T-helper 2 cell treated with Interferon-gamma antibody and Interleukin-4, amounts not matched to agents 5 μg/mL and 100 μg/mL, for 36 hours (primary cell): ENCODE measurements at regions not wholly inside any gene's neighbourhood (a gene's known extent, or its start where the extent isn't known, plus 50 kb on each side); places are given as distances from the start of the nearest gene placed in this dataset.
"Not testable (repeated sequence)": the region's sequence is repeated elsewhere in the genome, so short reads cannot be mapped to it uniquely, and the experiment has no call there.

Experiments used
- DNase-seq: peaks from one replicate; pipeline ENCODE4 v3.0.0; 2021; ENCODE audit warnings: low spot score
- H3K27ac Mint-ChIP-seq: one replicate; pipeline ENCODE4 v1.8.0; 2021; ENCODE audit warnings: mild to moderate bottlenecking, mixed read lengths
- H3K27me3 Mint-ChIP-seq: one replicate; pipeline ENCODE4 v1.8.0; 2021; ENCODE audit warnings: low read depth, mixed read lengths
- H3K36me3 Mint-ChIP-seq: one replicate; pipeline ENCODE4 v1.8.0; 2021; ENCODE audit warnings: low read depth, mixed read lengths
- H3K4me1 Mint-ChIP-seq: one replicate; pipeline ENCODE4 v1.8.0; 2021; ENCODE audit warnings: low read depth, mixed read lengths
- H3K4me3 Mint-ChIP-seq: one replicate; pipeline ENCODE4 v1.8.0; 2022; ENCODE audit warnings: mild to moderate bottlenecking, moderate library complexity, mixed read lengths
- H3K9me3 Mint-ChIP-seq: one replicate; pipeline ENCODE4 v1.8.0; 2021; ENCODE audit warnings: mixed read lengths

GRCh38 chr12:124375789-124376175, 80.9 kb downstream of the RFLNA start:
- H3K36me3 Mint-ChIP-seq, result peaks cover 5% of the 10 kb centered on the region
- no peaks in the 10 kb centered on the region for H3K9me3 Mint-ChIP-seq
- no peaks in the 10 kb centered on the region for H3K4me1 Mint-ChIP-seq
- DNase-seq, result no peak
- no peaks in the 10 kb centered on the region for H3K27me3 Mint-ChIP-seq
- H3K4me3 Mint-ChIP-seq, result no peak overlapping the region
- no peak overlapping the region for H3K27ac Mint-ChIP-seq

- Mint-ChIP-seq H3K36me3 (peaks cover 5% of the 10 kb centered on the region), H3K4me1 (no peaks in the 10 kb centered on the region), H3K27ac (no peak overlapping the region), H3K9me3 (no peaks in the 10 kb centered on the region), H3K4me3 (no peak overlapping the region), H3K27me3 (no peaks in the 10 kb centered on the region)
- no peak for DNase-seq
Measured at GRCh38 chr12:124375141-124375788, 80.4 kb downstream of the RFLNA start.

- Mint-ChIP-seq H3K27ac (no peak overlapping the region), H3K4me3 (no peak overlapping the region), H3K27me3 (no peaks in the 10 kb centered on the region), H3K4me1 (no peaks in the 10 kb centered on the region), H3K36me3 (peaks cover 5% of the 10 kb centered on the region), H3K9me3 (no peaks in the 10 kb centered on the region)
- no peak for DNase-seq
Measured at GRCh38 chr12:124374567-124374966, 79.7 kb downstream of the RFLNA start.

- no peak overlapping the region for H3K27ac Mint-ChIP-seq
- no peaks in the 10 kb centered on the region for H3K4me1 Mint-ChIP-seq
- H3K4me3 Mint-ChIP-seq, result no peak overlapping the region
- H3K9me3 Mint-ChIP-seq, result no peaks in the 10 kb centered on the region
- peaks cover 5% of the 10 kb centered on the region for H3K36me3 Mint-ChIP-seq
- no peaks in the 10 kb centered on the region for H3K27me3 Mint-ChIP-seq
- DNase-seq, result no peak
Measured at GRCh38 chr12:124374147-124374546, 79.3 kb downstream of the RFLNA start.

GRCh38 chr12:124373701-124374100, 78.8 kb downstream of the RFLNA start:
- not testable (repeated sequence) for H3K4me3 Mint-ChIP-seq, H3K4me1 Mint-ChIP-seq, H3K9me3 Mint-ChIP-seq, H3K36me3 Mint-ChIP-seq, H3K27ac Mint-ChIP-seq, DNase-seq, H3K27me3 Mint-ChIP-seq

- no peaks in the 10 kb centered on the region for H3K9me3 Mint-ChIP-seq
- H3K27ac Mint-ChIP-seq, result no peak overlapping the region
- no peak for DNase-seq
- H3K36me3 Mint-ChIP-seq, result peaks cover 3% of the 10 kb centered on the region
- no peaks in the 10 kb centered on the region for H3K27me3 Mint-ChIP-seq
- H3K4me1 Mint-ChIP-seq, result no peaks in the 10 kb centered on the region
- no peak overlapping the region for H3K4me3 Mint-ChIP-seq
Measured at GRCh38 chr12:124372831-124373230, 77.9 kb downstream of the RFLNA start.

GRCh38 chr12:124371970-124372555, 77.2 kb downstream of the RFLNA start:
- no peaks in the 10 kb centered on the region for H3K9me3 Mint-ChIP-seq
- H3K4me3 Mint-ChIP-seq, result no peak overlapping the region

GRCh38 chr12:124371366-124371765, 76.5 kb downstream of the RFLNA start:
- H3K36me3 Mint-ChIP-seq, result no peaks in the 10 kb centered on the region

More at GRCh38 chr12:124371970-124372555, 77.2 kb downstream of the RFLNA start:
- no peak for DNase-seq
- Mint-ChIP-seq H3K36me3 (peaks cover 2% of the 10 kb centered on the region), H3K4me1 (no peaks in the 10 kb centered on the region), H3K27ac (no peak overlapping the region), H3K27me3 (no peaks in the 10 kb centered on the region)

GRCh38 chr12:124370851-124371250, 76.0 kb downstream of the RFLNA start:
- no peaks in the 10 kb centered on the region for H3K9me3 Mint-ChIP-seq
- no peaks in the 10 kb centered on the region for H3K36me3 Mint-ChIP-seq
- no peak overlapping the region for H3K4me3 Mint-ChIP-seq
- H3K27me3 Mint-ChIP-seq, result no peaks in the 10 kb centered on the region
- H3K4me1 Mint-ChIP-seq, result no peaks in the 10 kb centered on the region
- no peak for DNase-seq
- H3K27ac Mint-ChIP-seq, result no peak overlapping the region

More at GRCh38 chr12:124371366-124371765, 76.5 kb downstream of the RFLNA start:
- no peak for DNase-seq
- Mint-ChIP-seq H3K9me3 (no peaks in the 10 kb centered on the region), H3K27me3 (no peaks in the 10 kb centered on the region), H3K27ac (no peak overlapping the region), H3K4me3 (no peak overlapping the region), H3K4me1 (no peaks in the 10 kb centered on the region)

- H3K4me3 Mint-ChIP-seq, result no peak overlapping the region
- no peak for DNase-seq
- H3K9me3 Mint-ChIP-seq, result no peaks in the 10 kb centered on the region
- H3K36me3 Mint-ChIP-seq, result no peaks in the 10 kb centered on the region
- H3K27me3 Mint-ChIP-seq, result no peaks in the 10 kb centered on the region
- H3K27ac Mint-ChIP-seq, result no peak overlapping the region
- H3K4me1 Mint-ChIP-seq, result no peaks in the 10 kb centered on the region
Measured at GRCh38 chr12:124370384-124370783, 75.5 kb downstream of the RFLNA start.

- Mint-ChIP-seq H3K27ac (no peak overlapping the region), H3K4me3 (no peak overlapping the region), H3K9me3 (no peaks in the 10 kb centered on the region), H3K4me1 (no peaks in the 10 kb centered on the region), H3K27me3 (no peaks in the 10 kb centered on the region), H3K36me3 (no peaks in the 10 kb centered on the region)
- DNase-seq, result no peak
Measured at GRCh38 chr12:124369827-124370378, 75.0 kb downstream of the RFLNA start.

GRCh38 chr12:124369055-124369826, 74.3 kb downstream of the RFLNA start:
- no peak overlapping the region for H3K27ac Mint-ChIP-seq
- H3K9me3 Mint-ChIP-seq, result no peaks in the 10 kb centered on the region
- H3K36me3 Mint-ChIP-seq, result no peaks in the 10 kb centered on the region
- no peaks in the 10 kb centered on the region for H3K4me1 Mint-ChIP-seq
- H3K27me3 Mint-ChIP-seq, result no peaks in the 10 kb centered on the region
- no peak for DNase-seq
- H3K4me3 Mint-ChIP-seq, result no peak overlapping the region

- Mint-ChIP-seq H3K36me3 (no peaks in the 10 kb centered on the region), H3K4me3 (no peak overlapping the region), H3K4me1 (no peaks in the 10 kb centered on the region), H3K9me3 (no peaks in the 10 kb centered on the region), H3K27ac (no peak overlapping the region), H3K27me3 (no peaks in the 10 kb centered on the region)
- DNase-seq, result no peak
Measured at GRCh38 chr12:124368421-124369032, 73.6 kb downstream of the RFLNA start.
